ENCODE measurements at regions not wholly inside any gene's neighbourhood (a gene's known extent, or its start where the extent isn't known, plus 50 kb on each side); places are given as distances from the start of the nearest gene placed in this dataset.

- intact Hi-C loops (cut with micrococcal nuclease) = no loop called here
- H2AFZ ChIP-seq (ENCODE audit: low read depth, low read length, poor library complexity, severe bottlenecking) = no peak overlapping the region
- CTCF ChIA-PET = no interaction called here
- TF ChIP-seq ATF3 (IDR thresholded peaks at IDR 0.05) (no peak), CTCF (IDR thresholded peaks at IDR 0.05 in 2 of 3, conservative IDR thresholded peaks at IDR 0.05 in 1 of 3; ENCODE audit: borderline replicate concordance in 1 of 3, insufficient read depth in 1 of 3, low read depth in 2 of 3, low read length in 2 of 3) (no peak), RAD21 (IDR thresholded peaks at IDR 0.05; ENCODE audit: low read depth) (no peak), POLR2AphosphoS5 (IDR thresholded peaks at IDR 0.05; ENCODE audit: low read depth, low read length) (no peak), EZH2 (IDR thresholded peaks at IDR 0.05) (no peak), REST (IDR thresholded peaks at IDR 0.05; ENCODE audit: low read depth) (no peak), EZH2phosphoT487 (IDR thresholded peaks at IDR 0.05; ENCODE audit: borderline replicate concordance) (no peak), CBX3 (IDR thresholded peaks at IDR 0.05; ENCODE audit: low read depth) (no peak), CEBPB (IDR thresholded peaks at IDR 0.05; ENCODE audit: low read depth) (no peak), ZNF274 (IDR thresholded peaks at IDR 0.05; ENCODE audit: low read depth, low read length) (no peak), ZBTB33 (IDR thresholded peaks at IDR 0.05; ENCODE audit: extremely low read depth, insufficient replicate concordance, low read length) (no peak), EGR1 (IDR thresholded peaks at IDR 0.05; ENCODE audit: low read depth) (no peak), ZFX (IDR thresholded peaks at IDR 0.05) (no peak), TCF7L2 (IDR thresholded peaks at IDR 0.05; ENCODE audit: borderline replicate concordance, extremely low read depth, insufficient read depth, insufficient read length) (no peak), MAX (IDR thresholded peaks at IDR 0.05) (no peak), SIN3A (IDR thresholded peaks at IDR 0.05; ENCODE audit: low read depth) (no peak), SRF (IDR thresholded peaks at IDR 0.05; ENCODE audit: low read depth) (no peak), SP1 (IDR thresholded peaks at IDR 0.05; ENCODE audit: low read depth) (no peak), JUND (IDR thresholded peaks at IDR 0.05) (no peak)
- no peaks in the 10 kb centered on the region for H3K36me3 ChIP-seq (ENCODE audit: control insufficient read depth in 1 of 2, insufficient read depth in 2 of 2, low read length in 2 of 2)
- H3K4me3 ChIP-seq (replicated peaks in 1 of 2; ENCODE audit: low read depth in 1 of 2, low read length in 2 of 2) = no peak overlapping the region
- BruUV-seq (replicated peaks) = no TSS peak
- H3K9ac ChIP-seq (ENCODE audit: low read length) = no peak overlapping the region
- H3K9me3 ChIP-seq (ENCODE audit: control insufficient read depth in 1 of 2, insufficient read depth in 1 of 2, low read depth in 1 of 2, low read length in 2 of 2) = no peaks in the 10 kb centered on the region
- H3K9me2 ChIP-seq (ENCODE audit: insufficient read depth) = no peaks in the 10 kb centered on the region
- H3K4me2 ChIP-seq (ENCODE audit: low read length) = no peak overlapping the region
- no peaks in the 10 kb centered on the region for H3K4me1 ChIP-seq (ENCODE audit: control insufficient read depth in 1 of 2, insufficient read depth in 2 of 2, low read length in 2 of 2)
- POLR2A ChIA-PET = no interaction called here
- ATAC-seq (no peak), DNase-seq (ENCODE audit: low read depth, low spot score) (no peak)
- H3K27ac ChIP-seq (ENCODE audit: low read depth, low read length) = no peak overlapping the region
- H4K20me1 ChIP-seq (ENCODE audit: insufficient read depth) = no peaks in the 10 kb centered on the region
- H3K27me3 ChIP-seq (ENCODE audit: insufficient read depth, low read length) = no peaks in the 10 kb centered on the region
- H3K79me2 ChIP-seq (ENCODE audit: insufficient read depth, low read length) = no peaks in the 10 kb centered on the region
- RAD21 ChIA-PET (ENCODE audit: low non-redundant PET in 1 of 2, low total read pairs in 2 of 2, uncharacterized antibody in 2 of 2, unreplicated experiment in 2 of 2) = no interaction called here
Observed at GRCh38 chr13:88248393-88248792, 577.2 kb downstream of the SLITRK5 start.

Data from HCT116 (cell line).